Activated CD4-positive, alpha-beta memory T cell treated with anti-CD3 and anti-CD28 coated beads, Interleukin-2, amount 10 ng/mL, durations not matched to agents 7 days and 5 days (primary cell): ENCODE measurements at regions not wholly inside any gene's neighbourhood (a gene's known extent, or its start where the extent isn't known, plus 50 kb on each side); places are given as distances from the start of the nearest gene placed in this dataset.
"Not testable (repeated sequence)": the region's sequence is repeated elsewhere in the genome, so short reads cannot be mapped to it uniquely, and the experiment has no call there.

Experiments
- CTCF ChIA-PET: fragments of 350-600 bp; sonication (Branson Sonifier 250); formaldehyde crosslinking; loops from one replicate; lab custom pipeline; 2021; ENCODE audit warnings: antibody characterized with exemption, inconsistent platforms; lab: Charles Lee
- POLR2A ChIA-PET: fragments of 350-600 bp; sonication (Branson Sonifier 250); formaldehyde crosslinking; loops from one replicate; lab custom pipeline; 2021; ENCODE audit warnings: antibody characterized with exemption; lab: Charles Lee
- DNase-seq: peaks from one replicate; pipeline ENCODE4 v3.0.0-alpha.2; 2020
- H3K27ac Mint-ChIP-seq: one replicate; pipeline ENCODE4 v1.8.0; 2021; ENCODE audit warnings: mild to moderate bottlenecking, mixed read lengths
- H3K27me3 Mint-ChIP-seq: one replicate; pipeline ENCODE4 v1.8.0; 2021; ENCODE audit warnings: mixed read lengths
- H3K36me3 Mint-ChIP-seq: one replicate; pipeline ENCODE4 v1.8.0; 2021; ENCODE audit warnings: low read depth, mixed read lengths
- H3K4me1 Mint-ChIP-seq: one replicate; pipeline ENCODE4 v1.8.0; 2021; ENCODE audit warnings: mixed read lengths
- H3K4me3 Mint-ChIP-seq: one replicate; pipeline ENCODE4 v1.8.0; 2021; ENCODE audit warnings: mild to moderate bottlenecking, mixed read lengths
- H3K9me3 Mint-ChIP-seq: one replicate; pipeline ENCODE4 v1.8.0; 2021; ENCODE audit warnings: mixed read lengths

DNA sequence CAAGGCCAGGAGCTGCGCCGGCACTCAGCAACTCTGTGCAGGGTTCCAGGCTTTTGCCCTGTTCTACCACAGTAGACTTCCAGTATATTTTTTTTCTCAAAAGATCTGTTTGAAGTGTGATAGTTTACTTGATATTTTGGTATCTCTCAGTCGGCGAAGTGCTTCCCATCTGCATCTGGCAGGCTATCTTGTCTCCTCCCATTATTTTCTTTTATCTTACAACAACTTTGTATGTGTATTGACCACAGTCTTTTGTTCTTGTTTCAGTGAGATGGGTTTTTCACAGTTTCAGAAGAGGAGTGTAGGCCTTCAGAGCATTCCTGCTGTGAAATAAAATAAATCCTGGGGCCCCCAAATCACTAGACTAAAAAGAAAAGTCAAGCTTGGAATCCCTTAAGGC lies 292.9 kb downstream of the PTGER3 start:
- DNase-seq, result no peak
- CTCF ChIA-PET, result no interaction called here
- H3K4me3 Mint-ChIP-seq, result no peak overlapping the region
- H3K4me1 Mint-ChIP-seq, result peaks cover 18% of the 10 kb centered on the region
- no peaks in the 10 kb centered on the region for H3K27me3 Mint-ChIP-seq
- no peak overlapping the region for H3K27ac Mint-ChIP-seq
- H3K9me3 Mint-ChIP-seq, result peaks cover 11% of the 10 kb centered on the region
- POLR2A ChIA-PET, result no interaction called here
- no peaks in the 10 kb centered on the region for H3K36me3 Mint-ChIP-seq

DNA sequence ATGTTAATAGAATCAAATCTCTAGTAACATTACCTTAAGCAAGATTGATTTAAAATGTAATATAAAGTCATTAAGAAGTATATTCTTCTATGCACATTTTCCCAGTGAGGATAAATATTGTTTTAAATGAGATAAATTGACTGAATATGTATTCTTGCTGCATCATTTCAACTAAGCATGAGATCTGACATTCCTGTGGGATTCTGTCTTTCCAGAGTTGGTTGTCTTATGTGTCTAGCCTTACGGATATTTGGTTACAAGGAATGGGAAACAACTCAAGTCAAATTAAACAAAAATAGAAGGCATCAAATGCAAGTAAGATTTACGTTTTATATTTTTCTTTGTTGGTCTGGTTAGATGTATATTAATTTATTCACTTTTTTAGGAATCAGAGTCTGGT lies 287.5 kb downstream of the PTGER3 start:
- no peak overlapping the region for H3K27ac Mint-ChIP-seq
- no peaks in the 10 kb centered on the region for H3K9me3 Mint-ChIP-seq
- no peak overlapping the region for H3K4me3 Mint-ChIP-seq
- POLR2A ChIA-PET, result no interaction called here
- peaks cover 3% of the 10 kb centered on the region for H3K4me1 Mint-ChIP-seq
- no peaks in the 10 kb centered on the region for H3K27me3 Mint-ChIP-seq
- DNase-seq, result no peak
- no peaks in the 10 kb centered on the region for H3K36me3 Mint-ChIP-seq
- CTCF ChIA-PET, result no interaction called here

DNA sequence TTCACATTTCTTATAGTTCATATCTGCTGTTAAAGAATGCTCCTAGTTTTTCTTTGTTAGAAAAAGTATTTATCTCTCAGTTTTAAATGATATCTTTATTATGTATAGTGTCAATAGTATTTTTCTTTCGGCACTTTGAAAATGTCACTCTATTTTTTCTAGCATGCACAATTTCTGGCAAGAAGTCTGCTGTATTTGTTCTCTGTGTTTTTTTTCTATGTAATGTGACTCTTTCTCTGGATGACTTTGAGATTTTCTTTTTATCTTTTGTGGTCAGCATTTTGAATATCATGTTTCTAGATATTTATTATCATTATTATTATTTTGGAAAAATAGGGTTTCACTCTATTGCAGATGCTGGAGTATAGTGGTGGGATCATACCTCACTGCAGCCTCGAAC lies 285.2 kb downstream of the PTGER3 start:
- no peaks in the 10 kb centered on the region for H3K27me3 Mint-ChIP-seq
- DNase-seq, result no peak
- no peaks in the 10 kb centered on the region for H3K36me3 Mint-ChIP-seq
- H3K4me1 Mint-ChIP-seq, result peaks cover 7% of the 10 kb centered on the region
- H3K9me3 Mint-ChIP-seq, result no peaks in the 10 kb centered on the region
- ChIA-PET POLR2A (no interaction called here), CTCF (no interaction called here)
- no peak overlapping the region for H3K4me3 Mint-ChIP-seq
- no peak overlapping the region for H3K27ac Mint-ChIP-seq

DNA sequence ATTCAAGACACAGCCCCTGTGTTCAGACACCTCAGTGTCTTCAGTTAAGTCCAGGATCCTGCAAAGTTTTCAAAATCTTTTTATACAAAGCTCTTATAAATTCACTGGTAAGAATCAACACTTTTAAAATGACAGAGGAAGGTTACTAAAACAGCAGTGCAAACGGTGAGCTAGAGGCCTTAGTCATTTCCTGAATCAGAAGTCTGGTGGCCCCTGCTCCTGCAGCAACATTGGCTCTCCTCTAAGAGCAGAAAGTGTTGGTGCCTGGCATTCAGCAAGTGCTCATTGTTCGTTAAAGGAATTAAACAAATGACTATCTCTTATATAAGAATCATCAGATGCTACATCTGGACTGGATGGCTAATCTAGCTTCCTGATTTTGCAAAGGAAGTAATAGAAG lies 282.9 kb downstream of the PTGER3 start:
- ChIA-PET CTCF (no interaction called here), POLR2A (no interaction called here)
- H3K27me3 Mint-ChIP-seq, result no peaks in the 10 kb centered on the region
- no peak for DNase-seq
- H3K4me3 Mint-ChIP-seq, result no peak overlapping the region
- H3K36me3 Mint-ChIP-seq, result no peaks in the 10 kb centered on the region
- H3K4me1 Mint-ChIP-seq, result peaks cover 4% of the 10 kb centered on the region
- no peaks in the 10 kb centered on the region for H3K9me3 Mint-ChIP-seq
- no peak overlapping the region for H3K27ac Mint-ChIP-seq

DNA sequence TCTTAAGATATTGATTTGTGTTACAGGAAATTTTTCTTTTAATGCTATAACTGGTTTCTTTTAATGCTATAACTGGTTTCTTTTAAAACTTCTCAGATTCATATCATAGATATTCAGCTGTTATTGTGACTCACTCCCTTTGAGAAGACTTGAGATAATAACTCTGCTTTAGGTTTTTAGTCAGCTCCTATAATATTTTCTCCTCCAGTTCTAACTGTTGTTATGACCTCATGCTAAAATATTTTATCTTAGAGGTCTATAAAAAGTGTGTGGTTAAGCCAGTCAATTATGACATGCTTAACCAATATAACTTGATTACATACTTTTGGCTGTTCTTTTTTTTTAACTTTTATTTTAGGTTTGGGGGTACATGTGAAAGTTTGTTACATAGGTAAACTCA lies 280.2 kb downstream of the PTGER3 start:
- Mint-ChIP-seq H3K27ac (no peak overlapping the region), H3K4me1 (peaks cover 4% of the 10 kb centered on the region), H3K9me3 (no peaks in the 10 kb centered on the region), H3K36me3 (no peaks in the 10 kb centered on the region), H3K27me3 (no peaks in the 10 kb centered on the region), H3K4me3 (no peak overlapping the region)
- CTCF ChIA-PET, result no interaction called here
- POLR2A ChIA-PET, result no interaction called here
- no peak for DNase-seq

DNA sequence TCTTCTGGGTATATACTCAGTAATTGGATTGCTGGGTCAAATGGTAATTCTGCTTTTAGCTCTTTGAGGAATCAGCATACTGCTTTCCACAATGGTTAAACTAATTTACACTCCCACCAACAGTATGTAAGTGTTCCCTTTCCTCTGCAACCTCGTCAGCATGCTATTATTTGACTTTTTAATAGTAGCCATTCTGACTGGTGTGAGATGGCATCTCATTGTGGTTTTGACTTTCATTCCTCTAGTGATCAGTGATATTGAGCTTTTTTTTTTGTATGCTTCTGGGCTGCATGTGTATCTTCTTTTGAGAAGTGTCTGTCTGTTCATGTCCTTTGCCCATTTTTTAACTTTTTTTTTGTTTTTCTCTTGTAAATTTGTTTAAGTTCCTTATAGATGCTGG lies 279.4 kb downstream of the PTGER3 start:
- Mint-ChIP-seq H3K36me3 (no peaks in the 10 kb centered on the region), H3K27me3 (no peaks in the 10 kb centered on the region), H3K4me3 (no peak overlapping the region), H3K4me1 (peaks cover 4% of the 10 kb centered on the region), H3K27ac (no peak overlapping the region), H3K9me3 (peaks cover 3% of the 10 kb centered on the region)
- DNase-seq, result no peak
- ChIA-PET CTCF (no interaction called here), POLR2A (no interaction called here)

DNA sequence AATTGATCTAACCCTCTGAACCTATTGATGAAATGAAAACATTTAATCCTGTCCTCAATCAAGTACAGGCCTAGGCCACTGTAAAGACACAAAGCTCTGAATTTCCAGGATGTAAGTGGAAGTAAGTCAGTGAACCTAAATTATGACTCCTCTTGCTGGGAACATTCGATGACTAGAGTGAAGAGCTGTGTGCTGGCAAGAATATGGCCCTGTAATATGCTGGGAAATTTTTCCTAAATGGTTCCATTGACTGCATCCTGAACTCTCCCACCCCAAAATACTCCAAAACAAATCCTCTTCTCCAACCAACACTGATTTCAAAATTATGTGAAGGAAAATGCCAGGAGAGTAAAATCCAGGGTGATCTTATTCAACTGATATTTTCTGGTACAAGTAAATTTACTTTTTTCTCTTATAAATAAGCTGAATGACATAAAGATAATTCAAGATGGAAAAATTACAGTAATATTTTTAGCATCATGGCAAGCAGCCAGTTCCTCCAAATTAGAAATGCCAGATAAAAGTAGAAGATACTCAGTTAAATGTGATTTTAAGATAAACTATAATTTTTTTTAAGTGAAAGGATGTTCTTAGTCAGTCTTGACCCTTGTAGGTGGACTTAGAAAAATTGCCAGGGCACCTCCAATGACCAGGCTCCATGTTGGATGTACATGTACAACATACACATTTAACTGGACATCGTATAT lies 269.4 kb downstream of the PTGER3 start:
- ChIA-PET POLR2A (no interaction called here), CTCF (interaction anchor here (0.6 kb wide), 1 partner anchor 597 kb away, joined by 3 read pairs; no protein-coding TSS in a partner anchor)
- no peak for DNase-seq
- Mint-ChIP-seq H3K36me3 (no peaks in the 10 kb centered on the region), H3K27me3 (no peaks in the 10 kb centered on the region), H3K9me3 (no peaks in the 10 kb centered on the region), H3K4me1 (no peaks in the 10 kb centered on the region), H3K4me3 (no peak overlapping the region), H3K27ac (no peak overlapping the region)

DNA sequence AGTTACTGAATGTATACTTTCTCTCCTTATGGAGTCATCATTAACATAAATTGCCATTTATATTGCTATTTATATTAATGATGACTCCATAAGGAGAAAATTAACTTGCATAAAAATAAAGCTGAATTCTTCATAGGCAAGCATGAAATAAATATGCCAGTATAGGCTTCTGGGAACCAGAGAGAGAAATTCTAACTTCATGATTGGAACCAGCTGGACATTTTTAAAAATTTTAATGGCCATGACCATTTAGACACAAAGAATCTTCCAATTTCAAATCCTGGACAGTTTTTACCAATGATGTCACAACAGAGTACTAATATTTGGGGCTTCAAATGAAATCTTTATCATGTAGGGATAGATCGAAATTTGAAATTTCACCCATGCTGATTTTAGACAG lies 268.7 kb downstream of the PTGER3 start:
- no peak overlapping the region for H3K27ac Mint-ChIP-seq
- CTCF ChIA-PET, result interaction anchor here (0.6 kb wide), 1 partner anchor 596 kb away, joined by 3 read pairs; no protein-coding TSS in a partner anchor
- no peak for DNase-seq
- no peaks in the 10 kb centered on the region for H3K36me3 Mint-ChIP-seq
- no peaks in the 10 kb centered on the region for H3K4me1 Mint-ChIP-seq
- POLR2A ChIA-PET, result no interaction called here
- H3K9me3 Mint-ChIP-seq, result no peaks in the 10 kb centered on the region
- no peak overlapping the region for H3K4me3 Mint-ChIP-seq
- no peaks in the 10 kb centered on the region for H3K27me3 Mint-ChIP-seq

DNA sequence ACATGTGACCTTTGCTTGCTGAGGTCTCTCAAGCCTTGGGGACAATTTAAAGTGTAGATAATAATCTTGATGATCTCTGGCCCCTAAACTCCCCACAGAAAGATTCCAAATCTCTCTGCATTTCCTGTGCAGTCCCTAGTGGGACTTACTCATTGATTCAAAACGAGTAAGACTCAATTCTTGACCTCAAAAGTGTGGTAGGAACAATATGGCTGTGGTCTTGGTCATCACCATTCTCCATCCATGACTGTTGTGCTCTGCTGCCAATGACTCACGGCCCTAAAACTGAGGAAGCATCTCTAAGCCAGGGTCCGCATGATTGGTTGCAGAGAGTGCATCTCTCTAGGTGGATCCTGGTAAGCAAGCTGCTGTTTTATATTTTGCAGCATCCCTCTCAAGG lies 268.0 kb downstream of the PTGER3 start:
- ChIA-PET CTCF (no interaction called here), POLR2A (no interaction called here)
- Mint-ChIP-seq H3K36me3 (no peaks in the 10 kb centered on the region), H3K4me3 (no peak overlapping the region), H3K4me1 (no peaks in the 10 kb centered on the region), H3K27ac (no peak overlapping the region), H3K9me3 (no peaks in the 10 kb centered on the region), H3K27me3 (no peaks in the 10 kb centered on the region)
- no peak for DNase-seq

DNA sequence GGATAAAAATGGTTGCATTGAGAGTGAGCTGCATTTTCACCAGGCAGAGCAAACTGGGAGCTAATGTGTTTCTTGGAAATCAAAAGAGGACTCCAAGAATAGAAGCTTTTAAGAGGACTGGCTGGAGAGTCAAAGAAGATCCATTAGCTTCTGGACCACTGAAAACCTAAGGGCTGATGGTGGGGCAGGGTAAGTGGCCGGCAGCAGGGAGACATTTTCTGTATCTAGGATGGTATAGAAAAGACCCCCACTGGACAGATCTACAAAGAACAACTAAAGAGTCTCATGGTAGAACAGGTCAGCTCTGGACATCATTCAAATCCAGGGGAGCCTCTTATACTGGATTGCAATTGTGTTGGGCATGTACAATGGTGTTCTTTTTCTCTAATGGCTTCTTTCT lies 262.3 kb downstream of the PTGER3 start:
- Mint-ChIP-seq H3K36me3 (no peaks in the 10 kb centered on the region), H3K27me3 (no peaks in the 10 kb centered on the region), H3K4me3 (no peak overlapping the region), H3K27ac (no peak overlapping the region), H3K9me3 (no peaks in the 10 kb centered on the region), H3K4me1 (no peaks in the 10 kb centered on the region)
- no peak for DNase-seq
- ChIA-PET CTCF (no interaction called here), POLR2A (no interaction called here)

DNA sequence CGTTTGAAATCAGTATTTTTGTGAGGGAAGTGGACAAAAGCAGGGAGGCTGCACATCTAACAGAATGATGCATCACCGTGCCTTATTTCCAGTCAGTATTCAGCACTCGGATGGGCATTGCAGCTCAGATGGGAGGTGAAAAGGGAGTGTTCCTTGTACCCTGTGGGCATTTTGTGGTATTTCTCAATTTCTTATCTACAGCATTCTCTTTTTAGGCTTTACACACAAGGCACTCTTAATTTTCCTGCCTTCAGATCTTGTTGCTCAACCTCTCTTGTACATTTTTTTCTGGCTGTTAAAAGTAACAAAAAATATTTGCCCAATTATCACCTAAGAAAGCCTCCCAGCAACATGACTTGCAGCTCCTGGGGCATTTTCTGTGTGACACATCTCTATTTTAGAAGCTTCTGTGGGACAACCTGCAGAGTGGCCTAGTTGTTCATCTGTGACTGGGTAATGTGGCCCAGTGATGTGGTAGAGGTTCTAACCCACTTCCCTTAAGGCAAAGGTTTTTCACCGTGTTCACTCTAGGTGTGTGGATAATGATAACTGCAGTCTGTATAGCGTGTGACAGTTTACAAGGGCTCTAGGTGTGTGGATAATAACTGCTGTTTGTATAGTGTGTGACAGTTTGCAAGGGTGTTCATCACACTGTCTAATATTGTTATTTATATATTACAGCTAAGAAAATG lies 257.2 kb downstream of the PTGER3 start:
- no peaks in the 10 kb centered on the region for H3K27me3 Mint-ChIP-seq
- POLR2A ChIA-PET, result no interaction called here
- CTCF ChIA-PET, result no interaction called here
- H3K9me3 Mint-ChIP-seq, result no peaks in the 10 kb centered on the region
- H3K27ac Mint-ChIP-seq, result no peak overlapping the region
- DNase-seq, result no peak
- no peak overlapping the region for H3K4me3 Mint-ChIP-seq
- no peaks in the 10 kb centered on the region for H3K4me1 Mint-ChIP-seq
- no peaks in the 10 kb centered on the region for H3K36me3 Mint-ChIP-seq

DNA sequence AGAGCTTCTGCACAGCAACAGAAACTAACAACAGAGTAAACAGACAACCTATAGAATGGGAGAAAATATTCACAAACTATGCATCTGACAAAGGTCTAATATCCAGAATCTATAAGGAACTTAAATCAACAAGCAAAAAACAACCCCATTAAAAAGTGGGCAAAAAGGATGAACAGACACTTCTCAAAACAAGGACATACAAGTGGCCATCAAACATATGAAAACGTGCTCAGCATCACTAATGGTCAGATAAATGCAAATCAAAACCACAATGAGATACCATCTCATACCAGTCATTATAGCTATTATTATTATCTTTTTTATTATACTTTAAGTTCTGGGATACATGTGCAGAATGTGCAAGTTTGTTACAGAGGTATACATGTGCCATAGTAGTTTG lies 252.6 kb downstream of the PTGER3 start:
- CTCF ChIA-PET, H3K36me3 Mint-ChIP-seq, DNase-seq, H3K27ac Mint-ChIP-seq, POLR2A ChIA-PET, H3K4me3 Mint-ChIP-seq, H3K27me3 Mint-ChIP-seq, H3K4me1 Mint-ChIP-seq, H3K9me3 Mint-ChIP-seq: not testable (repeated sequence)

DNA sequence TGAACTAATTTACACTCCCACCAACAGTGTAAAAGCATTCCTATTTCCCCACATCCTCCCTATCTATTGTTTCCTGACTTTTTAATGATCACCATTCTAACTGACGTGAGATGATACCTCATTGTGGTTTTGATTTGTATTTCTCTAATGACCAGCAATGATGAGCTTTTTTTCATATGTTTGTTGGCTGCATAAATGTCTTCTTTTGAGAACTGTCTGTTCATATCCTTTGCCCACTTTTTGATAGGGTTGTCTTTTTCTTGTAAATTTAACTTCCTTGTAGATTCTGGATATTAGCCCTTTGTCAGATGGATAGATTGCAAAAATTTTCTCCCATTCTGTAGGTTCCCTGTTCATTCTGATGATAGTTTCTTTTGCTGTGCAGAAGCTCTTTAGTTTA lies 251.3 kb downstream of the PTGER3 start:
- H3K27me3 Mint-ChIP-seq, CTCF ChIA-PET, POLR2A ChIA-PET, H3K27ac Mint-ChIP-seq, H3K4me3 Mint-ChIP-seq, H3K9me3 Mint-ChIP-seq, H3K4me1 Mint-ChIP-seq, H3K36me3 Mint-ChIP-seq, DNase-seq: not testable (repeated sequence)

DNA sequence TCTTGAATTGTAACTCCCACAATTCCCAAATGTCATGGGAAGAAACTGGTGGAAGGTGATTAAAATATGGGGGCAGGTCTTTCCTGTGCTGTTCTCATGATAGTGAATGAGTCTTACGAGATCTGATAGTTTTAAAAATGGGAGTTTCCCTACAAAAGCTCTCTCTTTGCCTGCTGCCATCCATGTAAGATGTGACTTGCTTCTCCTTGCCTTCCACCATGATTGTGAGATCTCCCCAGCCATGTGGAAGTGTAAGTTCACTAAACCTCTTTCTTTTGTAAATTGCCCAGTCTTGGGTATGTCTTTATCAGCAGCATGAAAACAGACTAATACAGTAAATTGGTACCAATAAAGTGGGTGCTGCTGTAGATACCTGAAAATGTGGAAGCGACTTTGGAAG lies 245.0 kb downstream of the PTGER3 start:
- H3K27me3 Mint-ChIP-seq, H3K4me3 Mint-ChIP-seq, H3K36me3 Mint-ChIP-seq, H3K4me1 Mint-ChIP-seq, CTCF ChIA-PET, POLR2A ChIA-PET, H3K27ac Mint-ChIP-seq, DNase-seq, H3K9me3 Mint-ChIP-seq: not testable (repeated sequence)
